ENCODE measurements at regions not wholly inside any gene's neighbourhood (a gene's known extent, or its start where the extent isn't known, plus 50 kb on each side); places are given as distances from the start of the nearest gene placed in this dataset.

DNA sequence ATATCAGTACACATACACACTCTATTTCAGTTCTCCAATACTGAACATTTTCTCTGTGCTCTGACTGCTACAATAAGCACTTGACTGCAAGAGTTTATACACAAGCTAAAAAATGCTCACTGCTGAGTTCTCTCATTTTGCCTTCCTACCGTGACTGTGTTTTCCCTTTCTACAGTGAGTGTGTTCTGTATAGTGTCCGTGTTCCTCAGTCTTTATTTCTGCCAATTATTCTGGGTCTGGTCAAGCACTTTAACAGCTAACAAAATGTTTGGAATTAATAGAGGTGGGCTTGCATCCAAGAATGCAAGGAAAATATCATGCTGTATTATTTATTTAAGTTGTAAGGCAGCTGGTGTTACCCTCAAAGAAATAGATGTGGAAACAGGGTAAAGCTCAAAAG lies 217.0 kb upstream of the NREP start:
- Histone ChIP-seq H3K4me3 (ENCODE audit: severe bottlenecking) (no peak overlapping the region), H3K9me3 (ENCODE audit: severe bottlenecking) (no peaks in the 10 kb centered on the region), H3K27ac (ENCODE audit: poor library complexity, severe bottlenecking) (no peak overlapping the region), H3K36me3 (ENCODE audit: low read depth) (no peaks in the 10 kb centered on the region), H3K4me1 (ENCODE audit: insufficient read depth, poor library complexity, severe bottlenecking) (no peaks in the 10 kb centered on the region), H3K27me3 (ENCODE audit: insufficient read depth, poor library complexity, severe bottlenecking) (no peaks in the 10 kb centered on the region)
- DNase-seq (ENCODE audit: low spot score) (no peak), ATAC-seq (ENCODE audit: low read depth) (no peak)
- TF ChIP-seq, protein P1, sequence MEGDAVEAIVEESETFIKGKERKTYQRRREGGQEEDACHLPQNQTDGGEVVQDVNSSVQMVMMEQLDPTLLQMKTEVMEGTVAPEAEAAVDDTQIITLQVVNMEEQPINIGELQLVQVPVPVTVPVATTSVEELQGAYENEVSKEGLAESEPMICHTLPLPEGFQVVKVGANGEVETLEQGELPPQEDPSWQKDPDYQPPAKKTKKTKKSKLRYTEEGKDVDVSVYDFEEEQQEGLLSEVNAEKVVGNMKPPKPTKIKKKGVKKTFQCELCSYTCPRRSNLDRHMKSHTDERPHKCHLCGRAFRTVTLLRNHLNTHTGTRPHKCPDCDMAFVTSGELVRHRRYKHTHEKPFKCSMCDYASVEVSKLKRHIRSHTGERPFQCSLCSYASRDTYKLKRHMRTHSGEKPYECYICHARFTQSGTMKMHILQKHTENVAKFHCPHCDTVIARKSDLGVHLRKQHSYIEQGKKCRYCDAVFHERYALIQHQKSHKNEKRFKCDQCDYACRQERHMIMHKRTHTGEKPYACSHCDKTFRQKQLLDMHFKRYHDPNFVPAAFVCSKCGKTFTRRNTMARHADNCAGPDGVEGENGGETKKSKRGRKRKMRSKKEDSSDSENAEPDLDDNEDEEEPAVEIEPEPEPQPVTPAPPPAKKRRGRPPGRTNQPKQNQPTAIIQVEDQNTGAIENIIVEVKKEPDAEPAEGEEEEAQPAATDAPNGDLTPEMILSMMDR (IDR thresholded peaks at IDR 0.05; ENCODE audit: poor library complexity, severe bottlenecking), result no peak

DNA sequence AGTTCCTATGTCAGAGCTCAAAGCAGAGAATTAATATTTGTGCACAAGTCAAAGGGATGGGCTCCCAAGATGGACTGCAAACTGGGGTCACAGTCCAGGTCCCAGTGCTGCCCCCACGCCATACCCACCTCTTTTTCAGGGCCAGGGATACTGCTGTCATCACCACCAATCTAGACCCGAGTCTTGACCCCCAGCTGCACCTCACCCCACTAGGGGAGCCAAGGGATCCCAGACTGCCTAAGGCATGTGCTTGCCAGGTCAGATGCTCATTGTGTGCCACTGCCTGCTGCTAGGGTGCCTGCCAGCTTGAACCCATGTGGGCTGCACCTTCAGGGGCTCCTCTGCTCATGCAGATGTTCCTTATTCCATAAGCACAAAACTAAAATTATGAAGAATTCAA lies 215.6 kb upstream of the NREP start:
- H3K27me3 ChIP-seq (ENCODE audit: insufficient read depth, poor library complexity, severe bottlenecking), result no peaks in the 10 kb centered on the region
- H3K27ac ChIP-seq (ENCODE audit: poor library complexity, severe bottlenecking), result no peak overlapping the region
- no peaks in the 10 kb centered on the region for H3K36me3 ChIP-seq (ENCODE audit: low read depth)
- TF ChIP-seq, protein P1 (IDR thresholded peaks at IDR 0.05; ENCODE audit: poor library complexity, severe bottlenecking), result no peak
- no peaks in the 10 kb centered on the region for H3K4me1 ChIP-seq (ENCODE audit: insufficient read depth, poor library complexity, severe bottlenecking)
- H3K4me3 ChIP-seq (ENCODE audit: severe bottlenecking), result no peak overlapping the region
- no peaks in the 10 kb centered on the region for H3K9me3 ChIP-seq (ENCODE audit: severe bottlenecking)
- DNase-seq (ENCODE audit: low spot score), result no peak
- no peak for ATAC-seq (ENCODE audit: low read depth)

DNA sequence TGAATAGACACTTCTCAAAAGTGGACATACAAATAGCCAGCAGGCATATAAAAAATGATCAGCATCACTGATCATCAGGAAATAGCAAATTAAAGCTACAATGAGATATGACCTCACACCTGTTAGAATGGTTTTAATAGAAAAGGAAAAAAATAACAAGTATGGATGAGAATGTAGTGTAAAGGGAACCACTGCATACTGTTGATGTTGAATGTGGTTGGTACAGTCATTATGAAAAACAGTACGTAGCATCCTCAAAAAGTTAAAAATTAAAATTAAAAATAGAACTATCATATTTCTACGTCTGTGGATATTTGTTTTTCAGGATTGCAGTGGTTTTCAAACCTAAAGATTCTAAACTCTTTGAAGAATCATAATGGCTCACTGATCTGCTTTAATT lies 215.1 kb upstream of the NREP start:
- no peak for ATAC-seq (ENCODE audit: low read depth)

DNA sequence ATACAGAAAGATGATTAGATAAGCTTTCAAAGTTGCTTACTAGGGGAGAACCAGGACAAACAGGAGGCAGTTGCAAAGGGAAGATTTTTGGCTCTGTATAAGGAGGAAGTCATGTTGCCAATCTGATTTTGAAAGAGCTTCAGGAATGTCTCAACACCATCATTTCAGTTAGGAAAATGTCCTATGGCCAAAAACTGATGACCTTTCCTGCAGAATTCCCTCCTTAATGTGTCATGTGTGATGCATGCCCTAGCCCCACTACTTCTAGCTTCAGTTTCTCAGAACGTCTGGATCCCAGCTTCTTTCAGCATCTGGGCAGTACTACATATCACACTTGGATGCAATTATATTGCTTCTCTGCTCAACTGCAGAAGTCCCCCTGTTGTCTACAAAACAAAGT lies 211.5 kb upstream of the NREP start:
- ATAC-seq (ENCODE audit: low read depth) (no peak), DNase-seq (ENCODE audit: low spot score) (no peak)
- Histone ChIP-seq H3K4me1 (ENCODE audit: insufficient read depth, poor library complexity, severe bottlenecking) (no peaks in the 10 kb centered on the region), H3K36me3 (ENCODE audit: low read depth) (no peaks in the 10 kb centered on the region), H3K4me3 (ENCODE audit: severe bottlenecking) (no peak overlapping the region), H3K9me3 (ENCODE audit: severe bottlenecking) (no peaks in the 10 kb centered on the region), H3K27me3 (ENCODE audit: insufficient read depth, poor library complexity, severe bottlenecking) (no peaks in the 10 kb centered on the region), H3K27ac (ENCODE audit: poor library complexity, severe bottlenecking) (no peak overlapping the region)
- TF ChIP-seq, protein P1 (IDR thresholded peaks at IDR 0.05; ENCODE audit: poor library complexity, severe bottlenecking), result no peak

More for the DNA sequence above, 215.1 kb upstream of the NREP start:
- Histone ChIP-seq H3K27me3 (ENCODE audit: insufficient read depth, poor library complexity, severe bottlenecking) (no peaks in the 10 kb centered on the region), H3K27ac (ENCODE audit: poor library complexity, severe bottlenecking) (no peak overlapping the region), H3K4me1 (ENCODE audit: insufficient read depth, poor library complexity, severe bottlenecking) (no peaks in the 10 kb centered on the region), H3K36me3 (ENCODE audit: low read depth) (no peaks in the 10 kb centered on the region), H3K9me3 (ENCODE audit: severe bottlenecking) (no peaks in the 10 kb centered on the region), H3K4me3 (ENCODE audit: severe bottlenecking) (no peak overlapping the region)
- TF ChIP-seq, protein P1 (IDR thresholded peaks at IDR 0.05; ENCODE audit: poor library complexity, severe bottlenecking), result no peak
- DNase-seq (ENCODE audit: low spot score), result no peak

DNA sequence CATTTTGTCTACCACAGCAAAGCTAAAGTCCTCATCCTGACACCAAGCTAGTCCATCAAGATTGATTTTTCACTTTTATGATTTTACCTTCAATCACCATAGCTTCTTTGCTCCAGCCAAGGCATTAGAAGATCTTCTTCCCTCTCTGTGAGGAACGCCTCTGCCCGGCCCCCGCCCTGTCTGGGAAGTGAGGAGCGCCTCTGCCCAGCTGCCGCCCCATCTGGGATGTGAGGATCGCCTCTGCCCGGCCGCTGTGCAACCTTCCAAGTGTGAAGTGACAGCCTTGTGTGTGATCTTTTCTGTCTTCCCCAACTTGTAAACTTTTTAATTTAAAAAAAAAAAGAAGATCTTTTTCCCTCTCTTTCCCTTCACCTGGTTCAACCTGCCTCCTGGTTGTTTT lies 210.5 kb upstream of the NREP start:
- Histone ChIP-seq H3K9me3 (ENCODE audit: severe bottlenecking) (no peaks in the 10 kb centered on the region), H3K27me3 (ENCODE audit: insufficient read depth, poor library complexity, severe bottlenecking) (no peaks in the 10 kb centered on the region), H3K27ac (ENCODE audit: poor library complexity, severe bottlenecking) (no peak overlapping the region), H3K4me3 (ENCODE audit: severe bottlenecking) (no peak overlapping the region), H3K36me3 (ENCODE audit: low read depth) (no peaks in the 10 kb centered on the region), H3K4me1 (ENCODE audit: insufficient read depth, poor library complexity, severe bottlenecking) (no peaks in the 10 kb centered on the region)
- ATAC-seq (ENCODE audit: low read depth) (no peak), DNase-seq (ENCODE audit: low spot score) (no peak)
- TF ChIP-seq, protein P1 (IDR thresholded peaks at IDR 0.05; ENCODE audit: poor library complexity, severe bottlenecking), result no peak
